Bronchial epithelial cell (primary cell): ENCODE measurements at regions not wholly inside any gene's neighbourhood (a gene's known extent, or its start where the extent isn't known, plus 50 kb on each side); places are given as distances from the start of the nearest gene placed in this dataset.

Source experiments
- DNase-seq: peaks from one replicate; pipeline ENCODE4 v3.0.0-alpha.2; 2010; ENCODE audit warnings: low read depth
- FAIRE-seq: peaks from 2 replicates; lab custom pipeline; 2011; peaks lifted over from hg19 to GRCh38; lab: Jason Lieb, UNC
- H3K27me3 ChIP-seq: 2 replicates; pipeline ENCODE4 v1.5.1; 2011; ENCODE audit warnings: low read length; ENCODE audit not compliant: control insufficient read depth, insufficient read depth
- H3K36me3 ChIP-seq: 2 replicates; pipeline ENCODE4 v1.5.1; 2011; ENCODE audit warnings: low read length; ENCODE audit not compliant: control insufficient read depth, insufficient read depth
- H3K4me3 ChIP-seq: 2 replicates; pipeline ENCODE4 v1.5.1; 2011; ENCODE audit warnings: mild to moderate bottlenecking, low read depth, low read length, control low read depth
- CTCF ChIP-seq: IDR thresholded peaks from 2 replicates; pipeline ENCODE4 v1.5.1; 2011; ENCODE audit warnings: mild to moderate bottlenecking, moderate library complexity, low read length, control low read depth, inconsistent platforms; ENCODE audit not compliant: insufficient read depth, severe bottlenecking

- Histone ChIP-seq H3K36me3 (no peaks in the 10 kb centered on the region), H3K4me3 (no peak overlapping the region), H3K27me3 (peaks cover 1% of the 10 kb centered on the region)
- no peak for FAIRE-seq
- TF ChIP-seq CTCF = no peak
- DNase-seq = no peak
Measured at GRCh38 chr7:153887749-153888569, 164.2 kb upstream of the DPP6 start.

DNA sequence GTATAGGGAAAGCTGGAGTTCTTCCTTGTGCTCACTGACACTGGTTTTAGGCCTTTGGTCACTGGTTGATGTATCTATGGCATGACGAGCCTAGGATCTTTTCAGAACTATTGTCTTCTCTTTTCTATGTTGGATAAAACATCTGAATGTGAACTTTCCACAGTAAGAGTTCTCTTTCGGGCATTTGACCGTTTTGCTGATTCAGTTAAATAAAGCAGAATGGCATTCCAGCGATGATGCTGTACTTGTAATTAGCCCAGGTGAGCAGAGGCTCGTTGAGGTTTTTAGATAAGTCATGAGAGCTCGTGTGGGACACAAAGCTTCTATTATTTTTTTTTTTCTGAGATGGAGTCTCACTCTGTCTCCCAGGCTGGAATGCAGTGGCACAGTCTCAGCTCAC lies 160.2 kb upstream of the DPP6 start:
- Histone ChIP-seq H3K4me3 (no peak overlapping the region), H3K36me3 (no peaks in the 10 kb centered on the region), H3K27me3 (peaks cover 1% of the 10 kb centered on the region)
- DNase-seq = no peak
- TF ChIP-seq CTCF = no peak
- FAIRE-seq = no peak

GRCh38 chr7:153902862-153903261 lies 149.3 kb upstream of the DPP6 start:
- FAIRE-seq (no peak), DNase-seq (no peak)
- Histone ChIP-seq H3K4me3 (no peak overlapping the region), H3K27me3 (no peaks in the 10 kb centered on the region), H3K36me3 (no peaks in the 10 kb centered on the region)
- TF ChIP-seq CTCF = no peak

DNA sequence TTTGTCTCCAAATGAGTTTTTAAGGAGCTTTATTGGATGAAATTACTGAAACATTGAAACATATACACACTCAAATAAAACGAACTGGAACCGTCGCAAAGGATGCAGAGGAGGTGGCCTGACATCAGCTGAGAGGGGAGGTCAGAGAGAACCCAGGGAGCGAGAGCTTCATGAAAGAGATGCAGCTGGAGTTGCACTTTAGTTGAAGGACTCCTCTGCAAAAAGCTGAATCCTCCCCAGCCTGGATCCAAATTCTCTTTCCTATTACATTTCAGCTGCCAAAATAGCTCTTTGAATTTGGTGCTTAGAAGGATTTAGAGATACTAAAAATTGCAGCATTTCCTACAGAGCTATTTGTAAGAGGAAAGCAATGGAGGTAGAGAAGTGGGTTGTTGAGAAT lies 140.0 kb upstream of the DPP6 start:
- Histone ChIP-seq H3K36me3 (no peaks in the 10 kb centered on the region), H3K27me3 (no peaks in the 10 kb centered on the region), H3K4me3 (no peak overlapping the region)
- no peak for FAIRE-seq
- DNase-seq = no peak
- no peak for TF ChIP-seq CTCF

- FAIRE-seq (no peak), DNase-seq (no peak)
- Histone ChIP-seq H3K4me3 (no peak overlapping the region), H3K36me3 (no peaks in the 10 kb centered on the region), H3K27me3 (no peaks in the 10 kb centered on the region)
- TF ChIP-seq CTCF = no peak
Measured at GRCh38 chr7:153920126-153920525, 132.1 kb upstream of the DPP6 start.

- FAIRE-seq (no peak), DNase-seq (no peak)
- Histone ChIP-seq H3K36me3 (no peaks in the 10 kb centered on the region), H3K27me3 (no peaks in the 10 kb centered on the region), H3K4me3 (no peak overlapping the region)
- no peak for TF ChIP-seq CTCF
Measured at GRCh38 chr7:153920897-153921296, 131.3 kb upstream of the DPP6 start.
